ENCODE measurements at regions not wholly inside any gene's neighbourhood (a gene's known extent, or its start where the extent isn't known, plus 50 kb on each side); places are given as distances from the start of the nearest gene placed in this dataset.

- TF ChIP-seq CTCF (IDR thresholded peaks at IDR 0.05; ENCODE audit: low read depth, low read length, missing input control) (no peak), FOXA2 (IDR thresholded peaks at IDR 0.05) (no peak), JUND (IDR thresholded peaks at IDR 0.05) (no peak), RXRA (IDR thresholded peaks at IDR 0.05) (no peak), YY1 (IDR thresholded peaks at IDR 0.05) (no peak), RAD21 (IDR thresholded peaks at IDR 0.05) (no peak)
Measured at GRCh38 chr2:150778828-150779227, 291.4 kb upstream of the RND3 start.

All from liver (tissue), 3 donors.